HG03159 (cell line): ENCODE measurements at regions not wholly inside any gene's neighbourhood (a gene's known extent, or its start where the extent isn't known, plus 50 kb on each side); places are given as distances from the start of the nearest gene placed in this dataset.

ENCODE experiments used
- ATAC-seq: cut with Tn5 transposase; IDR thresholded peaks from one replicate; pipeline ENCODE4 v1.9.1; 2021; ENCODE audit warnings: mild to moderate bottlenecking, moderate library complexity; ENCODE audit not compliant: unreplicated experiment

GRCh38 chr22:49303061-49303735, 524.5 kb downstream of the BRD1 start:
- ATAC-seq: no peak

DNA sequence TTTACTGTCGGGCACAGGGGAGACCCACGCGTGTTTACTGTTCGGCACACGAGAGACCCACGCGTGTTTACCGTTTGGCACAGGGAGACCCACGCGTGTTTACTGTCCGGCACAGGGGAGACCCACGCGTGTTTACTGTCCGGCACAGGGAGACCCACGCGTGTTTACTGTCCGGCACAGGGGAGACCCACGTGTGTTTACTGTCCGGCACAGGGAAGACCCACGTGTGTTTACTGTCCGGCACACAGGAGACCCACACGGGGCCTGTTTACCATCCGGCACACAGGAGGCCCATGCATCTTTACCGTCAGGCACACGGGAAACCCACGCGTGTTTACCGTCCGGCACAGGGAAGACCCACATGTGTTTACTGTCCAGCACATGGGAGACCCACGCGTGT, 525.1 kb downstream of the BRD1 start:
- no peak for ATAC-seq

DNA sequence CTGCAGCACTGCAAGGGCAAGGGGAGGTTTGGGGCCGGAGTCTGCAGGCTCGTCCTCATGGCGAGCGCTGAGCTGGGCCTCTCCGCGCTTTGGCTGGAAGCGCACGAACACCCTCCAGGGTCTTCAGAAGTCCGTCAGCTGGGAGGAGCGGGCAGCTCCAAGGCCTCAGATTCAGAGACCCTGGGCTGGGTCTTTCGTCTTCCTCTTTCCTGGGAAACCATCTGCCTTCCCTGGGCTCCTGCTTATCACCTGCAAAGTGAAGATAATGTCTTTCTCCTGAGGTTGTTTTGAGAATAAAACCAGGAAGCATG, 525.6 kb downstream of the BRD1 start:
- ATAC-seq: no peak

DNA sequence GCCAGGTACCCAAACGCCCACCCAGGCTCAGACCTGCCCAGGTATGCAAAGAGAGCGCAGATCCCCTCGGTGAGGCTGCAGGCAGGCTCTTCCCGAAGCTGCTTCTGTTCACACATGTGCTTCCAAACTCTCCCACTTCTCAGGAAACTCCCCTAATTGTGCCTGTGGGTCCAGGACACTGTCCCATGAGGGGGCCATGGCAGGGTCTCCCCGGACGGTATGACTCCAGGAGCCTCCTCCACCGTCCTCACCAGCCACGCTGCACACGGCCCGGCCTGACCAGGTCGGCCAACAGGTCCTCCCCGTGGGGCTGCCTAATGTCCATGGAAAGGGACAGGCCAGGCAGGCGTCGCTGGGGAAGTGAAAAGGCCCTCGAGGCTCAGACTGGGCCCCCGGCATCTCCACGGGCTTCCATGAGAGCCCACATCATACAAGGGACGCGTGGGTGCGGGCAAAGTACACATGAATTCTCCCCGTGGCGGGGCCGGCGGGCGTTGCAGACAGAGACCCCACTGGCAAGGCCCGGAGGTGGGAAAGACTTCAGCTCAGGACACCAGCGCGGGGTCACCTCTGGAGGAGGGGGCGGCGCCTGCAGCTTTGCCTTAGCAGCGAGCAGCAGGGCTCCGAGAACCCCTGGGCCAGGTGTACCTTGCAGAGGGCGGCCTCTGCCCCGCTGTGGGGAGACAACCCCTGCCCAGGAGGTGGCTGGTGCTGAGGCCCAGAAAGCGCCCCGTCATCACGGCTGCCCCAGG, 526.1 kb downstream of the BRD1 start:
- no peak for ATAC-seq

DNA sequence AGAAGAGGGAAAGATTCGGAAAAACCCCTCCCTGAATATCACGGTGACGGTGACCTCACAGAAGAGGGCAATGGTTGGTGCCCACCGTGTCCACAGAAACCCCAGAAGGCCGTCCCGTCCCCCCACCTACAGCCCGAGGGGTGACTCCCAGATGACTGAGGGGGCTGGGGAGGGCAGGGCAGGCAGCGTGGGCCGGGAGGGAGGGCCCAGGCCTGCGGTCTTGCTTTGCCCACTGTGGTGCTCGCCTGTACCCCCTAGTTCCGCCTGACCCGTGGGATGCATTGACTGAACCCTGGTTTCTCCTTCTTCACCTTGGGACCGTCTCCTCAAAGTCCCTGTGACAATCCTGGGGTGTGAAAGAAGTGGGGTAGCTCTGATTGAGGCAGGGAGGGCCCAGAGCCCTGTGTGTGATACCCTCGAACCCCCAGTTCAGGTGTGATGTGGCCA, 526.7 kb downstream of the BRD1 start:
- ATAC-seq: no peak

DNA sequence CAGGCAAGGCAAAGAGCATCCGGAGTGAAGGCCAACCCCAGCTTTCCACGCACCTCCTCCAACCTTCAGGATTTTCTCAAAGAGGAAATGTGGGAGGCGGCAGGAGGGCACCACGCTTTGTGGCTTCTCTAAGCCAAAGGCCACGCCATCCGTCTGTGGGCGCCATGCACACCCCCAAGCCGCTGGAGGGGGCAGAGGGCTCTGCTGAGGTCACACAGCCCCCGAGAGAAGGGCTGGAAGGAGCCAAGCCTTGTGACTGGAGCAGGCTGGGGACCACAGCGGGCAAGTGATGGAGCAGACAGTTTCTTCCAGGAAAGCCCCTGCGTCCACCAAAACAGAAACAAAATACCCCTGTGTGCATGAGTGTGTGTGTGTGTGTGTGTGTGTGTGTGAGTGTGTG, 527.4 kb downstream of the BRD1 start:
- ATAC-seq: no peak

GRCh38 chr22:49299821-49300231, 527.8 kb downstream of the BRD1 start:
- ATAC-seq: no peak

DNA sequence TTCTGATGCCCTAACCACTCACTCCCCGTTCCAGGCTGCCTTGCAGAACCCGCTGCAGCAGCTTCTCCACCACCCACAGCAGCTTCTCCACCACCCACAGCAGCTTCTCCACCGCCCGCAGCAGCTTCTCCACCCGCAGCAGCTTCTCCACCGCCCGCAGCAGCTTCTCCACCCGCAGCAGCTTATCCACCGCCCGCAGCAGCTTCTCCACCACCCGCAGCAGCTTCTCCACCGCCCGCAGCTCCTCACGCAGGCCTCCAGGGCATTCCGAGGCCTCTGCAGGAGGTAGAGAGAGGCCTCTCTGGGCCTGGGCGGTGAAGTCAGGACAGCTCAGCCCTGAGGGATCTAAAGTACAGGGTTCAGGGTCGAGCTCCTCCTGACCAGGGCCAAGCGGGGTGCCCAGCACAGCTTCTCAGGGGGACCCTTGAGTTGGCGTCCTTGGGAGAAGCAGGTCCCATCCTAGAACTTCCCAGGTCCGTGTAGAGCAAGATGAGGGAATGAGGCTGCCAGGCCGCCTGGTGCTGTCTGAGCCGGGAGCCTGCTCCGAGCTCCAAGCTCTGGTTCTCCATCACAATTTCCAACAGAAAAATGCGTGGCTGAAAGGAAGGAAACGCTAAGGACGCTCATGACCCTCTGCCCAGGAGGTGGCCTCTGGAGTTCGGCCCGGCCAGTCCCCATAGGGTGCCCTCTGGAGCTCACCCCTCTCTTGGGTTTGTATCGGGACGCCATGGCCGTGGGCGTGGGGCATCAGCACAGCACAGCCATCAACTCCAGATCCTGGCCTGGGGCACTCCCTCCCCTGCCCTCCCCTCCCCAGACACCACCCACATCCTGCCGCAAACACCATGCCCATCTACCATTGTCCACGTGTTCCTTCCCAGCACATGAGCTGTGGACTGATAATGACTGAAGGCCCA, 528.6 kb downstream of the BRD1 start:
- ATAC-seq: no peak

- ATAC-seq: no peak
Observed at GRCh38 chr22:49297871-49298721, 529.6 kb downstream of the BRD1 start.

GRCh38 chr22:49297286-49297870, 530.3 kb downstream of the BRD1 start:
- no peak for ATAC-seq

DNA sequence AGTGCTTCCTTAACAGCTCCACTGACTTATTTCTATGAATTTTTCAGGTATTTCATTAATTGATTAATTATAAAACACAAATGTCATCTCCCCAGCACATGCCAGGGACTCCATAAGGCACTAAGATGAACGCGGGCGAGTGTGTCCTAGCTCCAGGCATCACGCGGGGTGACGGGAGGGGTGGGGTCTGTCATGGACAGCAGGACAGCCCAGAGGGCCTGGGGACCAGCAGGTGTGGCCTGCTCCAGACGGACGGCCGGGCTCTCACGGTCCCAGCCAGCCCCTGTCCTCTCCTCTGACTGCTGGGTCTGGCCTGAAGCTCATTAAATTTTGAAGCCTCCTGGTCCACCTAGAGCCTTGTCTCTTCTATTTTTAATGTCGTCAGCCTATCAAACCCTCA, 531.1 kb downstream of the BRD1 start:
- ATAC-seq: no peak

- no peak for ATAC-seq
Observed at GRCh38 chr22:49295851-49296560, 531.7 kb downstream of the BRD1 start.

GRCh38 chr22:49295465-49295743, 532.3 kb downstream of the BRD1 start:
- ATAC-seq: no peak

DNA sequence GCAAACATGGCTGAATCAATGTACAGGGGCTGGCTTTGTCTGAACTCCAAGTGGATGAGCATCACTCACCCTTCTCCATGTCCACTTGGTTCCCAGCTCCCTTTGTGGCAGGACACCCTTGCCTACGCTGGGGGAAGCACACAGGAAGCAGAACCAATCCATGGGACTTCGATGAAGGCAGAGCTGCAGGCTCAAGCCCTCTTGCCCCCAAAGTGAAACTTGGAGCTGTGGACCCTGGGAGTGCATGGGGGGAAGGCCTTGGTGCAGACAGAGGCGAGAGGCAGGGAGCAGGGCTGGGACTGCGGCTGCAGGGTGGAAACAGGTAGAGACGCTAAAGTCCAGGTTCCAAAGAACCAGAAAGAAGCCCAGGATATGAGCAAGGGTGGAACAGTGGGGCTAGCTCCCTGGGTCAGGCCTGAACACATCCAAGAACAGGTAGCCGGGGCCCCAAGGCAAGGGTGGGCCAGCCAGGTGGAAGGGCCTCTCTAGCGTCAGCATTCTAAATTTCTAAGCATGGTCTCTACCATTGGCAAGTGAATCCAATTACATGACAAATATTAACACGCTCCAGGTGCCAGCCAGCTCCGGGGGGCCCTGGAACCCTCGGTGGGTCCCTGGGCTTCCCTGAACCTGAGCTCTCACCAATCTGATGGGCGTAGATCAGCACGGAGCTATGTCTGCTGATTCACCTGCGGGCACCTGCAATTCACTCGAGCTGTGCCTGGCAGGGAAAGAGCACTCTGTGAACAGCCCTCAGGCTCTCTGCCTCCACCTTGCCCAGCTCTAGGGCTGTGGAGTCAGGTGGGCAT, 532.8 kb downstream of the BRD1 start:
- ATAC-seq: no peak

- no peak for ATAC-seq
Observed at GRCh38 chr22:49292909-49293308, 534.8 kb downstream of the BRD1 start.

DNA sequence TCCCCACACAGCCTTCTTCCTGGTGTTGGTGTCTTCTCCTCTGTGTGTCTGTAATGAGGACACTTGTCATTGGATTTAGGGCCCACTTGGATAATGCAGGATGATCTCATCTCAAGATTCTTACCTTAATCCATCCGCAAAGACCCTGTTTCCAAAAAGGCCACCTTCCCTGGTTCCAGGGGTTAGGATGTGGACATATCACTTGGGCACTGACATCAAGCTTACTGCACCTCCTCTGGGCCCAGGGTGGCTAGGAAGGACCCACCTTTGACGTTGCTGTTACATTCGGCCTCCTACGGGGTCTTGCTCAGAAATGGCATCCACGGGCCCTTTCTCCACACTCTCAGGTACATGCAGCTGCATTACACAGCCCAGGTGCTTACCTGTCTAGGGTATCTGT, 535.9 kb downstream of the BRD1 start:
- no peak for ATAC-seq

- ATAC-seq: no peak
Observed at GRCh38 chr22:49291169-49291568, 536.5 kb downstream of the BRD1 start.

GRCh38 chr22:49290711-49291110, 537.0 kb downstream of the BRD1 start:
- no peak for ATAC-seq
